ENCODE measurements at regions not wholly inside any gene's neighbourhood (a gene's known extent, or its start where the extent isn't known, plus 50 kb on each side); places are given as distances from the start of the nearest gene placed in this dataset.
"Not testable (repeated sequence)": the region's sequence is repeated elsewhere in the genome, so short reads cannot be mapped to it uniquely, and the experiment has no call there.

DNA sequence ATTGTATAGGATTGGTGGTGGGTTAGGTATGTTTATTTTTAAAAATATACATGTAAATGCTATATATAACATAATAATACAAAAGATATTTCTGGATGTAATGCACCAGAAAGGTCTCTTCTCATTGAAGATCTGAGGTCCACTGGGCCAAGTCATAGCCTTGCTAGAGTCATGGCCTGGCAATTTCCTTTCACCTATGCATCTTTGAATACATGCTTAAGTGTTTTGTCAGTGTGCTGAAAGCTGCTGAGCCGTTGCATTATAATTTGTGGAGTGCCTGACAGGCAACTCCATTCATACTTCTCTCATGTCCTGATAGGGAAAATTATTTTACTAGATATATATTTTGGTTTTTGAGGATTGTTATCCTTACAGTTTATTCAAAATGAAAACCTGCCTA lies 410.2 kb upstream of the CT83 start:
- DNase-seq (ENCODE audit: low read depth): no peak

GRCh38 chrX:116863029-116863428 lies 400.3 kb upstream of the CT83 start:
- no peak for DNase-seq (ENCODE audit: low read depth)

- no peak for DNase-seq (ENCODE audit: low read depth)
Observed at GRCh38 chrX:116862340-116862739, 399.6 kb upstream of the CT83 start.

DNA sequence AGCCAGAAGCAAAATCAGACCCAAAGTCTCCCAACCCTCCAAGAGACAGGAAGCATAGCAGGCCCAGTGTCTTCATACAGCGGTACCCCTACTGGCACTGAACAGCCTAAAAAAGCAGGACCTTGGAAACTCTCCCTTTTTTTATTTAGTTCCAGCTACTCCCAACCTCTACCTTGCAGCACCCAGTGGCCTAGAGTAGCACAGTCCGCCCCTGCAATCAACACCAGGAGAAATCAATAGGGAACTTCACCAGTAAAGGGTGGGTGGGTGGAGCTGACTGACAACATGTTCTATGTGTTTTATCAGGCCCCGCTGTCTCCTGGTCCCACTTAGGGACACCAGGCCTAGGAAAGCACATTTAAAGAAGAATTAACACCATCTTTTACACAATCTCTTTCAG lies 378.5 kb upstream of the CT83 start:
- DNase-seq (ENCODE audit: low read depth): no peak

GRCh38 chrX:116827063-116827462 lies 364.3 kb upstream of the CT83 start:
- DNase-seq (ENCODE audit: low read depth): no peak

- DNase-seq (ENCODE audit: low read depth): no peak
Observed at GRCh38 chrX:116824785-116825184, 362.0 kb upstream of the CT83 start.

- DNase-seq (ENCODE audit: low read depth): no peak
Observed at GRCh38 chrX:116823677-116824076, 360.9 kb upstream of the CT83 start.

DNA sequence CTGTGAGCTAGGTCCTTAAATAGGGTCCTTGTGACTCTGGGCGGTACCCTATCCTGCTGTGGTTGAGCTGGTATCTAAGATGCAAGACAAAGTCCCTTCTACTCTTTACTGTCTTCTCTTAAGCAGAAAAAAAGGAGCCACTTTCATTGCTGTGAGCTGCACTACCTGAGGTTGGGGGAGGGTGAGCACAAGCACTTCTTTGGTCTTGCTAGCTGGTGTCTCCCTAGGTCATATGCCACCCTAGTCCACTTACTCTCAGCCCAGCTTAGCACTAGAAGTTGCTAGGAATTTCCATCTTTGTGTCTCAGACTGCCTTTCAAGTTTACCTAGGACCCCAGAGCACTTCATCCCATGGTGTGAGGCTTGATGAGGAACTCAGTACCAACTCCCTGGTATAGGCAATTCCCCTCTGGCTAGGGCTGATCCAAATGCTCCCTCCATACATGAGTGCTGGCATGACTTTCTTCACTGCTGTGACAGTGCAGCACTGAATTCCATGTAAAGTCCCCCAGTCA lies 343.6 kb upstream of the CT83 start:
- no peak for DNase-seq (ENCODE audit: low read depth)

- DNase-seq (ENCODE audit: low read depth): no peak
Observed at GRCh38 chrX:116801943-116802342, 339.2 kb upstream of the CT83 start.

- DNase-seq (ENCODE audit: low read depth): no peak
Observed at GRCh38 chrX:116781926-116782325, 319.1 kb upstream of the CT83 start.

DNA sequence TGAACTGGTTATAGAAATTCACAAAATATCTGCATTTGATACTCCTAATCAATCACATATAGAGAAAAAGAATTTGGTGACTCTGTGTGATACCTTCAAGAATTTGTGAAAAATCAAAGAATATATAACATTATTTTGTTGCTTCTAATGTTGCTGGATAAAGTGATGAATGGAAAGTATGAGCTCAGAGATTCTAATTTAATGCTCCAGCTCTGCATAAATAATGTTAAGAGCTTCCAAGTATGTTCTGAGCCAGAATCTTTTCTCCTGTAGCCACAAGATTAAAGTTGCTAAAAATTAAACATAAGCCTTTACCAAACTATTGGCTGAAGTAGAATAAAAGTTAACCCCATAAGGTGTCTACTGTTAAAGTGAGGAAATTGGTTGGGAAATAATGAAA lies 294.7 kb upstream of the CT83 start:
- DNase-seq (ENCODE audit: low read depth): no peak

GRCh38 chrX:116756958-116757357 lies 294.2 kb upstream of the CT83 start:
- DNase-seq (ENCODE audit: low read depth): no peak

GRCh38 chrX:116749943-116750342 lies 287.2 kb upstream of the CT83 start:
- DNase-seq (ENCODE audit: low read depth): peak; percentile 0

DNA sequence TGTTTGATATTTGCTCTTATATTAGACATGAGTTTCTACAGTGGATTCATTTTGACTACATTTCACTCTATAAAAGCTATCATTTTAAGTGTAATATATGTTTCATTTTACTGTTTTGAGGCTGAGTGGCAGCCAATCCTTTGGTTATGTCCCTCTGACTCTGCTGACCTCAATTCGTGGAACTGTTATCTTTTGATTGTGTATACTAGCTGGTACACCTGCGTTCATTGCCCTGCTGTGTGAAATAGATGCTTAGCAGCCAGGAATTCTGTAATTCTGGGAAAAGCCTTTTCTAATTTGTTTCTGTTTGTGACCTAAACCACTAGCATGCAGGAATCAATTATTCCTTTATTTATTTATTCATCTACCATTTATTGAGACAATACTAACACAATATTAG lies 269.4 kb upstream of the CT83 start:
- no peak for DNase-seq (ENCODE audit: low read depth)

DNA sequence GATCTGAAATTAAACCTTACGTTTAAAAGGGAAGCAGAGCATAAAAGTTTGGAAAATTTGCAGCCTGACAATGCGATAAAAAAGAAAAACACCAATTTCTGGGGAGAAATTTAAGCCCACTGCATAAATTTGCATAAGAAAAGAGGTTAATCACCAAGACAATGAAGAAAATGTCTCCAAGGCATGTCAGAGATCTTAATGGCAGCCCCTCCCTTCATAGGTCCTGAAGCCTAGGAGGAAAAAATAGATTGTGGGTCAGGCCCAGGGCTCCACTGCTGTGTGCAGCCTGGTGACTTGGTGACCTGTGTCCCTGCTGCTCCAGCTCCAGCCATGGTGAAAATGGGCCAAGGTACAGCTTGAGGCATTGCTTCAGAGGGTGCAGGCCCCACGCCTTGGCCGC lies 264.0 kb upstream of the CT83 start:
- DNase-seq (ENCODE audit: low read depth): no peak

- DNase-seq (ENCODE audit: low read depth): no peak
Observed at GRCh38 chrX:116694046-116694445, 231.3 kb upstream of the CT83 start.

GRCh38 chrX:116679544-116679943 lies 216.8 kb upstream of the CT83 start:
- not testable (repeated sequence) for DNase-seq (ENCODE audit: low read depth)

- DNase-seq (ENCODE audit: low read depth): no peak
Observed at GRCh38 chrX:116667346-116668134, 204.8 kb upstream of the CT83 start.

- no peak for DNase-seq (ENCODE audit: low read depth)
Observed at GRCh38 chrX:116657071-116657470, 194.3 kb upstream of the CT83 start.

GRCh38 chrX:116628464-116628863 lies 165.7 kb upstream of the CT83 start:
- no peak for DNase-seq (ENCODE audit: low read depth)

DNA sequence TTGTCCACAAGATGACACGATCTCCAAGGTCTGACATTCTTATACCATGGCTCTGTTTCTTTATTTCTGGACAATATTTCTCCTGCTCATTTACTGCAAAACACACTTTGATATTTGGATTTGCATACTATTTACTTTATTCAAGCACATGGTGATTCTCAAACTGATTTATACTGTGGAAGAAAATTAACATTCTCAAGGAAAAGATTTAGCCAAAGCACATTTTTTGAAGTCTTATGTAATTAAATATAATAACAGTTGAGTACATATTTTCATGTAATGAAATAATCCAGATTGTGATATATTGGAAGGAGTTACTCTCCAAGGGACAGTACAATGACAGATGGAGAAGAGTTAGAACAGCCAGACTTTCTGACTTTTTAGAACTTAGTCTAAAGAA lies 155.8 kb upstream of the CT83 start:
- no peak for DNase-seq (ENCODE audit: low read depth)

GRCh38 chrX:116607776-116608175 lies 145.0 kb upstream of the CT83 start:
- no peak for DNase-seq (ENCODE audit: low read depth)

DNA sequence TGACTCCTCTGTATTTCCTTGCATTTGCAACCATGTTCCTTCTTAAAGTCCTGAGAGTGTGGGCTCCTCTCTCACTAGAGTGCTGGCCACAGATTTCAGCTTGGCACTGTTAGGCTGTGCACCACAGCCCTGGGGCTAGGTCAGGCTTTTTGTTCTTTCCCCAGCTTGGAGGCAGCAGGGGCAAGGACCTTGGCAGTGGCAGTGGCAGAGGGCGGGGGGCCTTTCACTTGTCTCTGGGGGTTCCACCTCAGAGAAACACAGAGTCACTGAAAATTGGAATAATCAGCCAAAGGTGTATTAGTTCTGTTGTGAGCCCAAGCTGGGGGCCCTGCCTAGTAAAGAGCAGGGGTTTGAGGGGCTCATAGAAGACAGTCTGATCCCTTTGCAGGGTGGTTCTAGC lies 142.8 kb upstream of the CT83 start:
- DNase-seq (ENCODE audit: low read depth): no peak

- DNase-seq (ENCODE audit: low read depth): no peak
Observed at GRCh38 chrX:116596010-116596409, 133.2 kb upstream of the CT83 start.
